ENCODE measurements at regions not wholly inside any gene's neighbourhood (a gene's known extent, or its start where the extent isn't known, plus 50 kb on each side); places are given as distances from the start of the nearest gene placed in this dataset.
"Not testable (repeated sequence)": the region's sequence is repeated elsewhere in the genome, so short reads cannot be mapped to it uniquely, and the experiment has no call there.

- no peak for DNase-seq
Measured at GRCh38 chr1:38204698-38205097, 158.1 kb upstream of the POU3F1 start.

GRCh38 chr1:38203441-38203840 is 156.8 kb upstream of the POU3F1 start:
- no peak for DNase-seq

- no peak for DNase-seq
Measured at GRCh38 chr1:38201431-38201830, 154.8 kb upstream of the POU3F1 start.

- no peak for DNase-seq
Measured at GRCh38 chr1:38198621-38199020, 152.0 kb upstream of the POU3F1 start.

DNA sequence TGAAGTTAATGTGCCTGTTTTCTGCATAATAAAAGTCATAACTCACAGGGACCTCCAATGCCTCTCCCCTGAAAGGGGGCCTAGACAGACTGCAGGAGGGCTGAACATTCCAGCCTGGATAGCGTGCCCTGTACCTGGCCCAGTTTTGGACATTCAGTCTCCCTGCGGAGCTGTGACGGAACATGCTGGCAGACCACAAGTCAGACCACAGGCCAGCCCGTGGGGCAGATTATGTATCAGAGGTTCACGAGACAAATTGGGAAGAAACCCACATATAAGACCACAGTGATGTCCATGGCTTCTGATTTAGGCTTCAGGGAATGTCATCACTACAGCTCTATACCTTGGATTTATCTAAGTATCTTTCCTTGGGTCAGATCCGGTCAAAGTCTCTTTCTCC is 151.5 kb upstream of the POU3F1 start:
- DNase-seq = no peak

GRCh38 chr1:38197312-38198061 is 150.9 kb upstream of the POU3F1 start:
- DNase-seq = no peak

DNA sequence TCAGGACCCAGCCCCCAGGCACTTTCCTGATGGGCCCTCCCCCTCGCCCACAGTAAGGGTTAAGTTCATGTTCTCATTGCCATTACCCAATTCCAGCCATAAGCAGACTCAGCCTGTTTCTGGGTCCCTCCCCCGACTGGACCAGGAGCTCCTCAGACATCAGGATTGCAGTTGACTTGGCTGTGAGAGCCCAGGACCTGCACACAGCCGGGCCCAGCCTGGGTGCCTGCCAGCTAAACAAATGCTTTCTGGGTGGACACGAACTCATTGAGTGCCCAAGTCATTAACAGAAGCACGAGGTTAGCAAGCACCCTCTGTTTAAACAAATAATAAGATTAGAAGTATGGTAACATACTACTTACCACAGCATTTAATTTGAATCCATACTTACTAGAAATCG is 147.9 kb upstream of the POU3F1 start:
- DNase-seq = peak; percentile 81

- DNase-seq = no peak
Measured at GRCh38 chr1:38193040-38193439, 146.4 kb upstream of the POU3F1 start.

DNA sequence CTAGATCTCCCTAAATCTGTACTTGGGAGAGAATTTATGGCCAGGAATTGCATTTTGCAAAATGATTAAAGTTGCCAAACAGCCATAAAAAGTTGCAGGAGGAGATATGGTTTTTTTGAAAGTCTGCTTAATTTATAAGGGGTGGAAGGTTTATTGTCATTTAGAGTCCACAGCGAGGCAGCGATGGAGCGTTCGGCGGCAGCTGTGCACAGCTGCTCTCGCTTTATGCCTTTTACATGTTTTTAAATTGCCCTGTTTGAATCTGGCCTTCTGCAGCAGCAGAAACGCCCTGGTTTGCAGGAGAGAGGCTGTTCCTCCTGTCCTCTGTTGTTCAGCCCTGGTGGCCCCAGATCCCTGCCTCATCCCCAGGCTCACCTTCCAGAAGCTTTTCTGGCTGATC is 144.9 kb upstream of the POU3F1 start:
- no peak for DNase-seq

DNA sequence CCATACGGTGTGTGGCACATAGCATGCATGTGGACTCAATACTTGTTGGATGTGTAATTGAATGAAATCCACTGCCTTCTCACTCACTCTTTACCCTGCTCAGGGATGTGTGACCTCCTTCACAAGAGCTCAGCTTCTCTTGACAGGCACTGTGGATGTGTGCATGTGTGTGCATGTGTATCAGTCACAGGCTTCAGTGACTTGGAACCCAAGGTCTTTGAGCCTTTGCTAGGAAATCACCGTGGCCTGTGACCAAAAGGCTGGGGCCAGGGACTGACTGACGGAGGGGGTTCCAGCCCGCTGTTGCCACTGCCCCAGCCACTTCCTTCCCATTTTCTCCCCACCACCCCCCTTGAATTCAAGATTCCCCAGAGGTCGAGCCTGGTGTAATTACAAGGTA is 144.4 kb upstream of the POU3F1 start:
- DNase-seq = no peak

GRCh38 chr1:38187552-38187951 is 141.0 kb upstream of the POU3F1 start:
- DNase-seq = no peak

GRCh38 chr1:38186566-38186965 is 140.0 kb upstream of the POU3F1 start:
- DNase-seq = no peak

DNA sequence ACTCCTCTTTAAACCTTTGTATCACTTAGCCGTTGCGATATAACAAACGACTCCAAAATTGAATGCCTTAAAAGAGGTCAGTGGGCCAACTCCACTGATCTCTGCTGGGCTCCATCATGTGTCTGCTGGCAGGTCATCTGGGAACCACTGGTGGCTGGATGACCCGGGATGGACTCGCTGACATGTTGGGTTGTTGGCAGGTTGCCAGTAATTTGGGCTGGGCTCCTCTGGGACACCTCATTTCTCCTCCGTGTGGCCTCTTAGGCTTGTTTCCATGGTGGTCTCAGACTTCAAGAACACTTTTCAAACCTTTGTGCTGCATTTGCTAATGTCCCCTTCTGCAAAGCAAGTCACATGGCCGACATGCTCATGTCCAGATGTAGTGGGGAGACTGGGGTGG is 139.3 kb upstream of the POU3F1 start:
- no peak for DNase-seq

GRCh38 chr1:38183747-38184146 is 137.2 kb upstream of the POU3F1 start:
- no peak for DNase-seq

GRCh38 chr1:38183096-38183495 is 136.5 kb upstream of the POU3F1 start:
- DNase-seq = no peak

GRCh38 chr1:38180388-38180787 is 133.8 kb upstream of the POU3F1 start:
- DNase-seq = not testable (repeated sequence)

DNA sequence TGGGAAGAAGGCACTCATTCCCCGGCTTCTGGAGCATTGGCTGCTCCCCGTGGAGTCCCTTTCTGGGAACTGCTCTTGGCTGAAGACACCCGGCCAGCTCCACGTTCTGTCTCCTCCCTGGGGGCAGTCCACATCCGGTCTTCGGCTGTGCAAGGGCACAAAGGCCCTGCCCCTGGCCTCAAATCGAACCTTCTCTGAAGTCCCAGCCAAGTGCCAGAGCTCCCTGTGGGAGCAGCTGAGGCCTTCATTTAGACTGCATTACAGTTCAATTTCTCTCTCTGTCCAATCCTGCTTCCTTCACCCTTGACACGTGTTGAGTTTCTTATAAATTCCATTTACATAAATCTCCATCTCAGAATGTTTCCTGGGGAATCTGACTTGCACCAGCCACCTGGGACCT is 132.9 kb upstream of the POU3F1 start:
- no peak for DNase-seq

GRCh38 chr1:38178216-38178615 is 131.6 kb upstream of the POU3F1 start:
- peak; percentile 95 for DNase-seq

GRCh38 chr1:38175121-38175520 is 128.5 kb upstream of the POU3F1 start:
- no peak for DNase-seq

GRCh38 chr1:38173848-38174247 is 127.3 kb upstream of the POU3F1 start:
- no peak for DNase-seq

- DNase-seq = no peak
Measured at GRCh38 chr1:38173157-38173831, 126.7 kb upstream of the POU3F1 start.

GRCh38 chr1:38169121-38169520 is 122.5 kb upstream of the POU3F1 start:
- no peak for DNase-seq

GRCh38 chr1:38168365-38168764 is 121.8 kb upstream of the POU3F1 start:
- DNase-seq = no peak

- no peak for DNase-seq
Measured at GRCh38 chr1:38166461-38166860, 119.9 kb upstream of the POU3F1 start.

All from DMS79 (cell line).